HG02981 (cell line): ENCODE measurements at regions not wholly inside any gene's neighbourhood (a gene's known extent, or its start where the extent isn't known, plus 50 kb on each side); places are given as distances from the start of the nearest gene placed in this dataset.

Experiments
- ATAC-seq: cut with Tn5 transposase; IDR thresholded peaks from one replicate; pipeline ENCODE4 v1.9.1; 2021; ENCODE audit warnings: mild to moderate bottlenecking, moderate library complexity; ENCODE audit not compliant: unreplicated experiment

DNA sequence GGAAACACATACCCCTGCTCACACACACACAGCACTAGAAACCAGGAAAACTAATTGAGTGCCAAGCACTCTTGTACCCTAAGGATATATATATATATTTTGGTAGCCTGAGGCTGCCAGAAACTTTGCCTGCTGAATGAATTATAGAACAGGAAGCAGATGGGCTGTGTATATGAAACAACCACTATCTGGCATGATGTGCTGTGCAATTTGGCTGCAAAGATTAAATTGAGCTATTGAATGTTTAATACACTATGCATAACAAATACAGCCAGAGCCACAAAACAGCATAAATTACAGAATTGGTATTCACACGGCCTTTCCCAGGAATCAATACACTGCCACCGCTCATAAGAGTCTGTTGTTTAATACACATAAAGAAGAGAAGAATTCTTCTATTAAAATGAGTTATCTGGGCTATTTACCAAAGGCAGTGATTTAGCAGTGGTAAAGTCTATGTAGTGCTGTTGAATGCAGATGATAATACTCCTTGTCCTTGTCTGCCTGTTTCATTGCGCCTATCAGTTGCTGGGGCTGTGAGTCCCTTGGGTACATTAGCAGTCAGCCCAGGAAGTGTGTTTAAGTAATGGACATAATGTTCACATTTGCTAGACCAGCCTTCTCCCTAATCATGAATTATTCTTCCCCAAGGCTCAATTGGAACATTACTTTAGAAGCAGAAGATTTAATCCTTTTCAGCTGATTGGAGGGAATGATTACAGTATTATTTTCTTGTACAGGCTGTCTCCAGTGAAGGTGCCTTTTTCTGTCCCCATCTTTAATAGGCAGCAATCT is 294.3 kb downstream of the TLE1 start:
- no peak for ATAC-seq

GRCh38 chr9:81393985-81394811 is 295.1 kb downstream of the TLE1 start:
- ATAC-seq = no peak

DNA sequence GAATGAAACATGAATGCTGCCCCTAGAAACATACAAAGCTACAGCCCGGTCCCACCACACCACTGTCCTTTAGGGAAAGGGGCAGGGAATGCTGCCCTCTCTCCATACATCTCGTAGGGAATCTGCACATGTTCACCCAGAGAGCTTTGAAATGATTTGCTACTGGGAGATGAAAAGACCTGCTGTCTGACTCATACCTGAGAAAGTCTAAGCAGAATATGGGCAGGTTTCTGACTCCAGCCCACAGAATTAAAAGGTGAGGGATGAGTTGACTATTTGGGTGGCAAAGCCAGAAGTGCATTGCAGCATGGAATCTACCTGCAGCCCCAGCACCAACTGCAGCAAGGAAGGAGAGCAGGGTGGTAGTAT is 297.9 kb downstream of the TLE1 start:
- ATAC-seq = no peak

DNA sequence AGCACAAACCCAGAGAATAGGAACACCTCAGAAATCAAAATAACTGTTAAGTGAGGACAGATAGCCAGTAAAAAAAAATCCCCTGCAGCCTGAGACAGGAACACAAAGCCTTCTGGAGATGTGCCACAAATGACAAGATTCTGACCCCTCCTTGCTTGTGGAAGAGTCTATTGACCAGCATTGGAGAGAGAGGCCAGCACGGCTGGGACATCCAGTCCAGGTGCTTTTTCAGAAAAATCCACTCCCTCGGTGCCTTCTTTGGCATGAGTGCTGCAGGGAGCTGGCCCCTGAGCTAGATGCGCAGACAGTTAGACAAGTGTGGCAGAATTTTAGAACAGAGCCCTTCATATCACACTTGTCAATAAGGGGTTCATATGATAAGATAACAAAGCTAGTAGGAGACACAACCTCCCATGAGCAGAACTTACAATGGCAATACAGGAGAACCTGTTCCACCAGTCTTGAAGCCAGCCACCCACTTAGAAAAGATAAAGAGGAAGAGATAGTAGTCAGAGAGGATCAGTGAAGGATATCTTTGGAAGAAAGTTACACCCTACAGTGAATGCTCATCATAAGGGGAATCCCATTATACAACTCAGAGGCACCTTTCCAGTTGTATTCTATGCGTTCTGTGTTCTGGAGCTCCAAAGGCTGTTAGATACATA is 298.4 kb downstream of the TLE1 start:
- no peak for ATAC-seq

DNA sequence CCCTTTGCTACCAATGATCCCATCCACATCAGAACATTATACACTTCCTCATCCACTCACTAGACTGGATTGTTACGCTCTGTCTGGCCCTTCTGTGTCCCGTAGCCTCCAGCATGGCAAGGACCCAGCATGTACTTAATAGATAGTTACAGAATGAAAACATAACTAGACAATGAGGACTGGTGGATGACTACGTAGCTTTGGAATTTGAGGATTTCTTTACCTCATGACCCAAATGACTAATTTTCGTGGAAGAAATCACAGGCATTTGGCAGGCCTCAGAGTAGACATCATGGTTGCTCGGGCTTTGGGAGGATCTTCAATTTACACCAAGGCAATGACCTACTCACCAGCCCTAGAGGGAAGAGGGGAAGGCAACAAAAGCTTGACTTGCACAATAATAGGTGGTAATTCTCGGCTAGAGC is 299.8 kb downstream of the TLE1 start:
- ATAC-seq = no peak

GRCh38 chr9:81388831-81389230 is 300.5 kb downstream of the TLE1 start:
- ATAC-seq = no peak

DNA sequence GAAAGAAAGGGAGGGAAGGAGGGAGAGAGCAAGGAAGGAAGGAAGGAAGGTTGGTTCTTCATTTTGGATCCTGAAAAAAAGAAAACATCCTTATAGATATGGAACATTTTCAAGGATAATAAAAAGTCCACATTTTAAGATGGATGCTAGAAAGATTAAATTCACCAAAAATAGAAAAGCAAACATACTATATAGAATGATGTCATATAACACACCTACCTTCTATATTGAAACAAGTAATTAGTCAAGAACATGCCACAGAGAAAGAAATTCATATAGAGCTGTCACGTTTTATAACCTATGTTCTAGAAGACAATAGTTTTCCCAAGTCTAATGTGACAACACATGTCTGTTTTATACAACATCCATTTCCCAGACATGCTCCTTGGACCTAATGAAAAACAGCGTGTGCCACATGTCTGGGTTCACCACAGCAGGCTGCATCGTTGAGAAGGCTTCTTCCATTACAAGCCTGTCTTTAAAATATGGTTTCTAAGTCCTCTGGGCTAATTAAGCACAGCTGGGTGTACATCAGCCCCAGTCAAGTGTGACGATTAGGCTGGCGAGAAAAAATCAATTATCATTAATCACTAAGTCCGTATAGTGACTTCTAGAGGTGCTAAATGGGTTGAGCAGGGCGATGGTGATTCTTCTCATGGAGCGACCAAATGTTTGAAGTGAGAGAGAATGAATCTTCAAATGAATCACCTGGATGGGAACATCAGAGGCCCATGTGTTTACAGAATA is 301.8 kb downstream of the TLE1 start:
- ATAC-seq = no peak

DNA sequence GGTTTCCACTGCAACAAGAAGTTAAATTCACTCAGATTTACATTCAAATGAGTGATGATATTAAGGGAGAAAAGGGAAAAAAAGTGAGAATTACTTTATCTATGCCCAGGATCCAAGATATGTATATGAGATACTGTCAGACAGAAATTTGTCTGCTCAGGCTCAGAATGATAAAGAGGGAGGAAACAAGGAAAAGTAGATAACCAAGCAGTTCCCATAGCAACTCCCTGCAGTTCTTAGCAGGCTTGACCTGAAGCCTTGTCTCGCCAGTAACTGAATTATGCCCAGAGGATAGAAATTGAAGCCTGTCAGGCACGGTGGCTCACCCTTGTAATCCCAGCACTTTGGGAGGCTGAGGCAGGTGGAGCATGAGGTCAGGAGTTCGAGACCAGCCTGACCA is 304.4 kb downstream of the TLE1 start:
- ATAC-seq = no peak

- ATAC-seq = no peak
Measured at GRCh38 chr9:81382281-81382680, 307.1 kb downstream of the TLE1 start.

GRCh38 chr9:81381694-81382093 is 307.7 kb downstream of the TLE1 start:
- no peak for ATAC-seq

DNA sequence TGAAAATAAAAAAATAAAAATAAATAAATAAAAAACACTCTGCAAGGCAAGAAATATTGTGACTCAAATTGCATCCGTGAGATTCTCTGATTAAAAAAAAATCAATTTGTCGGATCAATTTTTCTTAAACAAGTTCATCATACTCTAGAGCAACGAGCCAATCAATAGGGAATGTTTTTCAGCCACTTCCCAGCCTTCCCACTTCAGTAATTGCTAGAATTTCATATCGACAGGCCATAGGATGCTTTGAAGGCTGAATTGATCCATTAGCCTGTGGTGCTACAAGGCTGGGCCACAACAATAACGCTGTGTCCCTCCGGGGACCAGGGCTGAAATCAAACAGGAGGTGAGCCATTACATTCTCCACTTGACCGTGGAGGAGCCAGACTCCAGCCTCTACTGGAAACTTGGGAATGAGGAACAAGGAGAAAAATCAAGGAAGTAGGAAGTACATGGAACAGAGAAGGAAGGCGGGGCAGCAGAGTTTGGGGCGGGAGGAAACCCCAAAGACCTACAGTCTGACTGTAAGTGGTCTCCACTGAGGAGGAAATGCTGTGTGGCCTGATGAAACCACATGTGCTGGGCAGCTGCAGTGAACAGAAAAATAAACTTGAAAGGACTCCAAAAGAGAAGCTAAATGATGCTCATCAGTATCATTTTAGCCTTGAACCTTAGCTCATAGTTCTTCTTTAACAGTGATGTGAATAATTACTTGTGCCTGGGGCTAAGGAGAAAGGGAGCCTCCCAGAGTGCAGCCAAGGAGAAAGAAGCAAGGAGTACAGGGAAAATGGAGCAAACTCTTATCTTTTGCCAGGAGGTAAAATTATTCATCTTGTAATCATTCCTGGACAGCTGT is 308.6 kb downstream of the TLE1 start:
- ATAC-seq = no peak

GRCh38 chr9:81379655-81380054 is 309.7 kb downstream of the TLE1 start:
- no peak for ATAC-seq

- no peak for ATAC-seq
Measured at GRCh38 chr9:81377921-81378320, 311.4 kb downstream of the TLE1 start.

DNA sequence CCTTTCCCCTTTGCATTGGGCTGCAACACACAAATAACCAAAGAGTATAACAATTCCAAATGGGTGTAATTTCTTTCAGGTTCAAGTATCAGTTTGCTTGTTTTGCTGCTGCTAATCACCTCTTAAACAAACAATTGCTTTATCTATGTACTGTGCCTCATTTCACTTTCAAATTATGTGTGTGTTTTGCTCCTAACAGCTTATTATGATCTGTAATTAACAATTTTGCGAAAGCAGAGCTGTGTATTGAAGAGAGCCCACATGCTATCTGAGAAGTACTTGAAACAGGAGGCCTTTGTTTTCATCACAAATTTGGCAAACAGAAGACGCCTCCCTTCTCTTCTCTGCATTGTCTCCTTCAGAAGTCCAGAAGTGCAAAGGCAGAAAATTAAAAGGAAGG is 312.0 kb downstream of the TLE1 start:
- no peak for ATAC-seq

DNA sequence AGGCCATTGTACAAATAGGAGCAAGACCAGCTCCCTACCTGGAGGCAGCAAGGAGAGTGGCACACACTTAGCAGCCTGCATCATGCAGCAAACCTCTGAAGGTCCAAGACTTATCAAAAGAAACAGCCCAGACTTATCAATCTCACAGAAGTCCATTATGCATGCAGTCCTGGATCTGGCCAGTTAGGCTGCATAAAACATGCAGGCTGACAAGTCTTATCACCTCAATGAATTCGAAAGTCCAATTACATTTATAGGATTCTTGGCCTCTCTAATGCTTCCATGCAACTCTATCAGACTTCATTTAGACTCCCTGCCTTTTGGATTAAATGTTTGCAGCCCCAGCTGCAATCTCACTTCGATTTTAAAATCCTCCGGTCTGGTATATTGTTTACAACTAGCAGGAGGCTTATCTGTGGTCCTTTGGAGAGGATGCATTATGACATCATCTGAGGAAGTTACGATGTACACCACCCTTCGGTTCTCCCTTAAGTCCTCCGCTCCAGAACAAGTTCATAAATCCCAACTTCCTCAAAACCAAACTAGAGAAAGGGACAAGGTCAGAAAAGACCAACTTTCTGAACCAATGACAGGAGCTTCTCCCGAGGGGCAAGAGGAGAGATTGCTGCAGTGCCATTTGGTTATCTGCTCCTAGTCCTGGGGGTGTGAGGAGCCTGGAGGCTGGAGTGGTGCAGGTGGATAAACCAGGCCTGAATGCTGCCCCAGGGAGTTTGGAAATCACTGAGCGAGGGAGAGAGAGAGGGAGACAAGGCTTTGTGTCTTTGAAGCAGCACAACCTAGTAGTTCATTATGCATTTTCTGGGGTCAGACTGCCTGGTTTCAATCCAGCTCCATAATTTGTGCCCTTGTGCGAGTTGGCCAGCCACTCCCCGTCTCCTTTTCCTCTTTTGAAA is 313.9 kb downstream of the TLE1 start:
- ATAC-seq = no peak

GRCh38 chr9:81374459-81375186 is 314.7 kb downstream of the TLE1 start:
- ATAC-seq = no peak

DNA sequence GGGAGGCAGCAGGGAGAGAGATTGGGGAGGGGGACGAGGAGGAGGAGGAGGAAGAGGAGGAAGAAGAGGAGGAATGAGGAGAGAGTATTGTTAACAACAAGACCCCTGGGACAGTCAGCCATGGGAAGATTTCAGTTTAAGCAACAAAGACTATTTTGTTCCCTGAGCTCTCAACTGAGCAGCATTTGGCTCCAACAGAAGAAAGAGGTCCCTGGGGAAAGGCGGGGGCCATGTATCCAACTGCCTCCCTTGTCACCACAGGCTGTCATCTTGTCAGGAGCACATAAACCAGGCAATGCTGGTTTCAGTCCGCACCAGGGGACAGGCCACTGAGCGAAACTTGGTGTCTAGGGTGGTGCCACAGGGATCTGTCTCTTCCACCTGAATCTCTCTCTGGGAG is 316.1 kb downstream of the TLE1 start:
- no peak for ATAC-seq

- no peak for ATAC-seq
Measured at GRCh38 chr9:81372628-81373191, 316.6 kb downstream of the TLE1 start.
